HG03064 (cell line): ENCODE measurements at regions not wholly inside any gene's neighbourhood (a gene's known extent, or its start where the extent isn't known, plus 50 kb on each side); places are given as distances from the start of the nearest gene placed in this dataset.
"Not testable (repeated sequence)": the region's sequence is repeated elsewhere in the genome, so short reads cannot be mapped to it uniquely, and the experiment has no call there.

Experiments used
- ATAC-seq: cut with Tn5 transposase; IDR thresholded peaks from one replicate; pipeline ENCODE4 v1.9.1; 2021; ENCODE audit warnings: low read depth; ENCODE audit not compliant: unreplicated experiment

GRCh38 chr1:104018922-104019674 is 269.4 kb downstream of the AMY1C start:
- no peak for ATAC-seq

GRCh38 chr1:104019675-104020049 is 270.0 kb downstream of the AMY1C start:
- ATAC-seq, result no peak

- ATAC-seq, result no peak
Measured at GRCh38 chr1:104028416-104029035, 278.8 kb downstream of the AMY1C start.

GRCh38 chr1:104029456-104029970 is 279.8 kb downstream of the AMY1C start:
- no peak for ATAC-seq

- no peak for ATAC-seq
Measured at GRCh38 chr1:104056786-104057185, 307.1 kb downstream of the AMY1C start.

GRCh38 chr1:104057219-104057898 is 307.7 kb downstream of the AMY1C start:
- not testable (repeated sequence) for ATAC-seq

- ATAC-seq, result not testable (repeated sequence)
Measured at GRCh38 chr1:104061637-104062036, 311.9 kb downstream of the AMY1C start.

- no peak for ATAC-seq
Measured at GRCh38 chr1:104064399-104064798, 314.7 kb downstream of the AMY1C start.

- no peak for ATAC-seq
Measured at GRCh38 chr1:104072915-104073371, 323.2 kb downstream of the AMY1C start.

GRCh38 chr1:104073463-104073902 is 323.8 kb downstream of the AMY1C start:
- ATAC-seq, result no peak

- ATAC-seq, result no peak
Measured at GRCh38 chr1:104082221-104082620, 332.5 kb downstream of the AMY1C start.

- no peak for ATAC-seq
Measured at GRCh38 chr1:104084380-104084779, 334.7 kb downstream of the AMY1C start.

GRCh38 chr1:104092698-104093097 is 343.0 kb downstream of the AMY1C start:
- no peak for ATAC-seq

GRCh38 chr1:104098837-104099236 is 349.1 kb downstream of the AMY1C start:
- no peak for ATAC-seq

- no peak for ATAC-seq
Measured at GRCh38 chr1:104100115-104100514, 350.4 kb downstream of the AMY1C start.

- ATAC-seq, result no peak
Measured at GRCh38 chr1:104105465-104105864, 355.8 kb downstream of the AMY1C start.

GRCh38 chr1:104120525-104120924 is 370.8 kb downstream of the AMY1C start:
- ATAC-seq, result no peak

GRCh38 chr1:104121271-104121670 is 371.6 kb downstream of the AMY1C start:
- ATAC-seq, result no peak

- no peak for ATAC-seq
Measured at GRCh38 chr1:104125266-104125665, 375.6 kb downstream of the AMY1C start.

- no peak for ATAC-seq
Measured at GRCh38 chr1:104125970-104126369, 376.3 kb downstream of the AMY1C start.

GRCh38 chr1:104132382-104132973 is 382.8 kb downstream of the AMY1C start:
- ATAC-seq, result no peak
